HG03378 (cell line): ENCODE measurements at regions not wholly inside any gene's neighbourhood (a gene's known extent, or its start where the extent isn't known, plus 50 kb on each side); places are given as distances from the start of the nearest gene placed in this dataset.

ENCODE experiments used
- ATAC-seq: cut with Tn5 transposase; IDR thresholded peaks from one replicate; pipeline ENCODE4 v1.9.1; 2021; ENCODE audit warnings: mild to moderate bottlenecking, moderate library complexity; ENCODE audit not compliant: unreplicated experiment

DNA sequence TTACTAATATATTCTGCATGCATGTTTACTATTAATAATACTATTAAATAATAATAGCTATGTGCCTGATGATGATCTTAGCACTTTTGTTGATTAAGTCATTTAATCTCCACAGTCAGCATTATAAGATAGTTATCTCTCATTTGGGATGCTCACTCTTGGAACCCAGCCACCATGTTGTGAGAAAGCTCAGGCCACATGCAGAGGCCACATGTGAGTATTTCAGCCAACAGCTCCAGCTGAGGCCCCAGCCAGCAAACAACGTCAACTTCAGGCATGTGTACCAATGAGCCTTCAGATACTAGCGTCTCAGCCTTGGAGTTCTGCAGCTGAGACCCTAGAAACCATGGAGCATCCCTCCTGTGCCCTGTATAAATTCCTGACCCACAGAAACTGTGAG, 798.1 kb upstream of the LRRC4C start:
- no peak for ATAC-seq

DNA sequence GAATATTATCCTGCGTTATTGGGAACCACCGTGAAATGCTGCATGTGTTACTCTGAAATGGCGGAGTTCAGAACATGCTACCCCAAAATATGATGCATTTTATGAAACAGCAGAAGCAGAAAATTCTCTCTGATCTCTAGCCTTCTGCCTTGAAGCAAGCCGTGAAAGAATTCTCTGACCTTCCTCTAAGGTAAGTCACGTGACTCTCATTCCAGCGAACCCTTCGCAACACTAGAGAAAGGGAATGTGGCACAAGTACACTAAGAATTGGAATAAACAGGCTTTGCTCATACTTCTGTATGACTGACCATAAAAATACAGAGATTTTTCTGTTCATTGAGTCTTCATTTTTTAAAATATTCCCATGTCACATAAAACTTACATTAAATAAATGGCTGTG, 805.6 kb upstream of the LRRC4C start:
- ATAC-seq, result no peak

DNA sequence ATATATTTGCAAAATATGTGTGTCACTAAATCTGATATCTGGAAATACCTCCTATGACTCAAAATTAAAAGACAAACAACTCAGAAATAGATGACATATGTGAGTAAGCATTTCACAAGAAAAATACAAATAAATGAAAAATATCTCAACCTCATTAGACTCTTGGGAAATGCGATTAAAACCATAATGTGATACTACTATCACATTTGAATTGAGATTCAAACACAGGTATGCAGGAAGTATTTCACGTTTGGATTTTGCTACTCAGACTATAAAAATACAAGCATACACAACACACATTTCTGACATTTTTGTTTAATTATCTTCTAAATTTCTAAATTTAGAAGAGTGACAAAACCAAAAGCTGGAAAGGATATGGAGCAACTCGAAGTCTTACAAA, 811.9 kb upstream of the LRRC4C start:
- no peak for ATAC-seq

DNA sequence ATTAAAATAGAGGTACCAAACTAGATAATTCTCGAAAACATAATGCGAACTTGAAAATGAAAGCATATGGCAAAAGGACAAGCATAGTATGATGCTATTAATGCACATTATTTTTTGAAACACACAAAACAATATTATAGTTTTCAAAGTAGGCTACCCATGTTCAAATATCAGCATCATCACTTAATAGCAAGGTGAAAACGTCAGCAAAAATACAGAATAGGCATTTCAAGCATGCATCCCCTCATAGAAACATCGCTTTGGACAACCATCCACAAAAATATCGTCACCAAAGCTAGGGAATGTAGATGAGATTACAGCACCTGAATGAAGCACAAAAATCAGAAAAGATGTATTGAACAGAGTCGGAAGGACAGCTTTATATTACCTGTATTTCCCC, 814.5 kb upstream of the LRRC4C start:
- ATAC-seq, result no peak

DNA sequence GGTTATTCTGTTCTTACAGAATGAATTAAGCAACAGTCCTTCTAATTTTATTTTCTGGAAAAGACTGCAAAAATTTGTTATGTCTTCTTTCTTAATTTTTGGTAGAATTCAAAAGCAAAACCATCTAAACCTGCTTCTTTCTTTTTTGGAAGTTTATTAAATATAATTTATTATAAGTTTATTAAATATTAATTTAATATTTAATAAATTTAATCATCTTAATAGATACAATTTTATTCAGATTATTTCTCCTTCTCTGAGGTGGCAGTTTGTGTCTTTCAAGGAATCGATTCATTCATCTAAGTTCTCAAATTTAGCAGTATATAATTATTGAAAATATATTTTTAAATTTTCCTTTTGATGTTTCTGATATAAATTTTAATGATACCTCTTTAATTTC, 837.5 kb upstream of the LRRC4C start:
- no peak for ATAC-seq

DNA sequence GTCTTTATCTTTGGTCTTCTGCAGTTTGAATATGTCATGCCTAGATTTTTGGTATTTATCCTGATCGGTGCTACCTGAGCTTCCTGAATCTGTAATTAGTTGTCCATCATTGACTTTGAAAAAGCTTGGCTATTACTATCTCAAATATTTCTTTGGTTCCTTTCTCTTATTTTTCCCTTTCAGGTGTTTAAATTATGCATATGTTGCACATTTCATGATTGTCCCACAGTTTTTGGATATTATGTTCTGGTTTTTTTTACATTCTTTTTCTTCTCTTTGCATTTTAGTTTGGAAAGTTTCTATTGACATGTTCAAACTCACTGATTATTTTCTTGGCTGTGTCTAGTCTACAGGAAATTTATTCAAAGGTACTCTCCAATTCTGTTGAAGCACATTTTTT, 840.3 kb upstream of the LRRC4C start:
- ATAC-seq, result no peak

DNA sequence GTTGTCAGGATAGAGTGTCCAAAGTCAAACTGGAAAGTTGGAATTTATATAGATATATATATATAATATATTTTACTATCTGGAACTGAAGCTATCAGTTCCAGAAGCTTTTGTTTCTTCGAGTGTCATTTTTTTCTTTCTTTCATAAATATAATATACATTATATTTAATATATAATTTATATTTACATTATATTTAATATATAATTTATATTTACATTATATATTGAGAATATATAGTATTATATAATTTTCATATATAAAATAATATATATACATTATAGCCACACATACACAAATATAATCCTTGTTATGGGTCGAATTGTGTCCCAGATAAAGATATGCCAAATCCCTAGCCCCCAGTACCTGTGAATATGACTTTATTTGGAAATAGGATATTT, 842.3 kb upstream of the LRRC4C start:
- no peak for ATAC-seq

DNA sequence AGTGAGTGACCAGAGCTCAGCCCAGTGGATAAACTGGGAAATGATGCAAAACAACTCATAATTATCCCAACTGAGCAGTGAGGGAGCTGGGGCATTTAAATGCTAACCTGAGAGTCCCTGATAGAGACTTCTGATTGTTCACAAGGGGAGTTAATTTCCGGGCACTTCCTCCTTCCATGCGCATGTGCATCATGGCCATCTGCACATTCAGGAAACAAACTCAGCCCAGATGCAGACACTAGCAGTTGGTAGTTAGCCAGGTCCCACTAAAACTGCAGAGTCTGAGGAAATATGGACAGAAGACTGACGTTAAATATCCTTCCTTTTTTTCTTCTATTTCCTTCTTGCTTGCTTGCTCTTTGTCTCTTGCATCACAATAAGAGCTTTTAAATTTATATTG, 852.1 kb upstream of the LRRC4C start:
- ATAC-seq, result no peak

DNA sequence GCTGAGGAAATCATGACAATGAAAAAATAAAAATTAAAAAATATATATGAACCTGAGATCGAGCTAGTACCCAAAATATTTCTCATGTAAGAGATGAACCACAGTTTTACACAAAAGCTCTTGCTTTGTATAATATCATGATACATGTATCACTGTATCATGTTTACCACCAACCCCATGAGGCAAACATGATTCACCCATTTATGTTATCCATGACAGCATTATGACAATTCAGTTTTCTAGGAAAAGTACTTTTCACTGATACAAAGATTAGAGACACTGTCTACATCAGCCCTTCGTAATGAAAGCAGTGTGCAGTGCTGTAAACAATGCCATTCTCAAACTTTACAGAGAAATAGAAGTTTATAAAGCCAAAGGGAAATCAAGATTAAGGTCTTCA, 852.5 kb upstream of the LRRC4C start:
- ATAC-seq, result no peak

DNA sequence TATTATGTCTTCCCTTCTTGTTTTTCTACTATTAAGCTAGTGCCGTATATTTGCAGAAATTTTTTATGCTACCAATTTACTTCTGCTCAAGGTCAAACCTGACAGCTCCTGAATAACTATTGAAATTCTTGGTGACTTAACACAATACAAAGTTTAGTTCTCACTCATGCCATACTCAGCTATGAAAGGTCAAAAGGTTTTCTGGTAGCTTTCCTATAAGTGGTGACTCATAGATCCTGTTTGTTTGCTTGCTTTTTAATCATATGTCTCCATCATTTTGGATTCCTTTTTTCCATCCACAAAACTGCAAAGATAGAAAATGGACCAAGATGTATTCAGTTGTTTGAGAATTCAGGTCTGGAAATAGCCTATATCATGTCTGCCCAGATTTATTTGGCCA, 855.8 kb upstream of the LRRC4C start:
- no peak for ATAC-seq

DNA sequence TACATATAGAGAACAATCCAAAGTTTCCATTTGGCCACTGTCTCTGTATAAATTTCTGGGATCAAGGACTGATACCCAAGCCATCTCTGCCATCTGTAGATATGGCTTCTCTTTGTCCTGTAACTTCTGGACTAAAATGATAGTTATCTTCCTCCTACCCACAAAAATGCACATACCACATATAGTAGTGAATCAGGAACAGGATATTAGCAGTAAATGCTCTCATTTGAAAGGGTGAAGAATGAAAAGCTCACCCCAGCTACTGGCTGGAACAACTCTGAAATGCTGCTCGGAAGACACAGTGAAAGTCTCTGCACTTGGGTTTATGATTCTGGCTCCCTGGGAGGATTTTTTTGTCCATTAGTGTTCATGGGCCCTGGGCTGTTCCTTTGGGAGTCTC, 856.4 kb upstream of the LRRC4C start:
- ATAC-seq, result no peak

DNA sequence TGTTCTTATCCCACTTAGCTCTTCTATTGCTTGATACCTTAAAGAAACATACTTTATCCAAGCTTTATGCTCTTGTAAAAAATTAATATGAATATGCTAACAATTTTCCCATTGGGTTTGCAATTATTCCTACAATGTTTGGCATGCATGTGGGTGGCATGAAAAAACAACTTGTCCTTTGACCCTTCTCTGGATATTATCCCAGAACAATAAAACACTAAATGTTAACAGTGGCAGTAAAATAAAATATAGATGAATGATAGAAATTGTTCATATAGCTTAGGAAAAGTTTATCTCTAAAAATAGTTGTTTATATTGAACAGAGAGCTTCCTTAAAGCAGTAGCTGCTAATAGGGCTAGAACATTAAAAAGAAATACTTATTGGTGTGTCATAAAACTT, 860.5 kb upstream of the LRRC4C start:
- ATAC-seq, result no peak

DNA sequence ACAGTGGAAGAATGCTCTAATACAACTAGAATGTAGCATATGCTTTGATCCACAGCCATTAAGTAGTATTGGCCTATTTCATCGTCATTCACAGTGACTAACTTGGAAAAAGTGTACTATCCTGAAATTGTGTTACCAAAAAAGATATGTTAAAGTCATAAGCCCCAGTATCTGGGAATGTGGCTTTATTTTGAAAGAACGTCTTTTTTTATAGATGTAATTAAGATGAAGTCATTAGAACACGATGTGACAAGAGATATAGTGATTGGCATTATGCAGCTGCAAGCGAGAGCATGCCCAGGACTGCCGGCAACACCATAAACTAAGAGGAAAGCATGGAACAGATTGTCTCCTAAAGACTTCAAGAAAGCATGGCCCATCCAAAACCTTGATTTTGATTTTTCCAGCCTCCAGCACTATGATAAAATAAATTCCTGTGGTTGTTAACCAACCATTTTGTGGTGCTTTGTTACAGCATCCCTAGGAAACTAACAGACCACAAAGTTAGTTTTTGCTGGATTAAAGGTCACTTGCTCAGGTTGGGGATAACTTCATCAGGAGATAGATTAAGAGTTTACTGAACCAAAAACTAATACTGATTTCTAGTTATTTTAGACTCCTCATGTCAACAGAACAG, 870.6 kb upstream of the LRRC4C start:
- ATAC-seq, result no peak

DNA sequence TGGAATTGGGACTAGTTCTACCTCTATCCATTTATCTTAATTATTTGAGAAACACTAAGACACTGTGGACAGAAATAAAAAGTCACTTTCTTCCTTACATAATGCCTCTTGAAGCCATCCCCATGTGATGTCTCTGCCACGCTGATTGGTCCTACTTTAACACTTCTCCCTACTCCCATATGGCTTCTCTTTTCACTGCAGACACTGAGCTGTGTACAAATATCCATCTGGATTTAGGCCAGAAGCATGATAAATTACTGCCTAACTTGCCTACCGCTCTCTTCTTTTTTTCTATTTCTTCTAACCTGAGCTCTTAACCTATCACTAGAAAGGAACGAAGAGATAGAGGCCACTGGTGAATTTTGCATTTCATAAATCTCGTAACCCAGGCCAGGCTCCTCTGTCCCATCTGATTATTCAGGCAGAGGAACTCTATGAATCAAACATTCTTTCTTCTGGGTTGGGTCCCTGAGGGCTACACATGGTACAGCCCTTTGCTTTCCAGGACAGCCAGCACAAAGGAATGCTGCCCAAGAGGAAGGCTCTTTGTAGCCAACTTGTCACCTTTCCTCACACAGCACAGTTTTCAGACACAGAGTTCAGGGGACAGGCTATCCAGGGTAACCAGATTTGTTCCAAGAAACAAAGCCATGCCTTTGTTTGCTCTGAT, 878.5 kb upstream of the LRRC4C start:
- ATAC-seq, result no peak

DNA sequence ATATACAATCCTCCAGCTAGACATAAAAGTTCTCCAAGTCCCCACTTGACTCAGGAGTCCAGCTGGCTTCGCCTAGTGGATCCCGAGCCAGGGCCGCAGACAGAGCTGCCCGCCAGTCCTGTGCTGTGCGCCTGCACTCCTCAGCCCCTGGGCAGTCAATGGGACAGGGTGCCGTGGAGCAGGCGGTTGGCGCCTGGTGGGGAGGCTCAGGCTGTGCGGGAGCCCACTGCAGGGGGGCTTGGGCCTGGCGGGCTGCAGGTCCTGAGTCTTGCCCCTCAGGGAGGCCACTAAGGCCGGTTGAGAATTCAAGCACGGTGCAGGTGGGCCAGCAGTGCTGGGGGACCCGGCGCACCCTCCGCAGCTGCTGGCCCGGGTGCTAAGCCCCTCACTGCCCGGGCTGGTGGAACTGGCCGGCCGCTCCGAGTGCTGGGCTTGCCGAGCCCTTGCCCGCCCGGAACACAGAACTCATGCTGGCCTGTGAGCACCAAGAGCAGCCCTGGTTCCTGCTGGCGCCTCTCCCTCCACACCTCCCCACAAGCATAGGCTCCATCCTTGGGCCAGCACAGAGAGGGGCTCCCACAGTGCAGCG, 884.8 kb upstream of the LRRC4C start:
- ATAC-seq, result no peak

DNA sequence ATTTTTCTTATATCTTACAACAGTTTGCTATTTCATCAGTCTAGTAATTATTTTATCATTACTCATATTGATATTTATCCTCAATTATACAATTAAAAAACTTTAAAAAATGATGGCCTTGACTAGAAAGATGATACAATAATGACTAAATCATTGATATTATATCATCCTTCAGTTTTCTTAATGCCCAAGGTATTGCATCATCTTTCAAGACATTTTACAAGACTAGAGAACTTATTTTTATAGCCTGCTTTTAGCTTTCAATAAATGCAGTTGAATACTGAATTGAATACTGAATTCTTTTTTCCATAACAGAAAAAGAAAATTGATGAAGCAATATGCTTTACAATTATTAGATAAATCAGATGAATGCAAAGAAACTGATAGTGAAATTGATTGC, 886.5 kb upstream of the LRRC4C start:
- no peak for ATAC-seq

DNA sequence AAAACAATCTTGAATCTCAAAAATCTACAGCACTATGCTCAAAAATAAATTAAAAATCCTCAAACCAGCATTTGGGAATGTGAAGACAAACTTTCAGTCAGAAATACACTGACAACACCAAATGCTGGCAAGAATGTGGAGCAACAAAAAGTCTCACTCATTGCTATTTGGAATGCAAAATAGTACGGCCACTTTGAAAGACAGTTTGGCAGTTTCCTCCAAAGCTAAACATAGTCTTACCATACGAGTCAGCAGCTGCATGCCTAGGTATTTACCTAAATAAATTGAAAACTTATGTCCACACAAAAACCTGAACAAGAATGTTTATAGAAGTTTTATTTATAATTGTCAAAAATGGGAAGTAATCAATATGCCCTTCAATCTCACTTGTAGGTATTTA, 904.2 kb upstream of the LRRC4C start:
- no peak for ATAC-seq

DNA sequence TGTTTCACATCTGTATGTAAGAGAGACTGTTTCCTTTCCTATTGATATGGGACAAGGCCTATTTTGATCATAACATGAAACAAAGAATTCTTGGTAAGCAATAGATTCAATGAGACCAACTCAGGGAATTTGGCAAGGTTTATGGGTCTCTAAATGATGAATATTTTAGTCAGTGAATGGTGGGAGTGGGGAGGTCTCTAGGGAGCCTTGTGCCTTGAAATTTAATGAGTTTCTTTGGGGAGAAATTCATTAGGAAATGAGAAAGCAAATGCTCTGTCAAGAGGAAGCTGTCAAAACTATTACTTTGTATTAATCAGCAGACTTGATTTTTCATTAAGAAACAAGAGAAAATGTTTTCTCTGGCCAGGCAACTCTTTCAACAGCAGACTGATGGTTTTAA, 921.7 kb upstream of the API5 start:
- no peak for ATAC-seq

DNA sequence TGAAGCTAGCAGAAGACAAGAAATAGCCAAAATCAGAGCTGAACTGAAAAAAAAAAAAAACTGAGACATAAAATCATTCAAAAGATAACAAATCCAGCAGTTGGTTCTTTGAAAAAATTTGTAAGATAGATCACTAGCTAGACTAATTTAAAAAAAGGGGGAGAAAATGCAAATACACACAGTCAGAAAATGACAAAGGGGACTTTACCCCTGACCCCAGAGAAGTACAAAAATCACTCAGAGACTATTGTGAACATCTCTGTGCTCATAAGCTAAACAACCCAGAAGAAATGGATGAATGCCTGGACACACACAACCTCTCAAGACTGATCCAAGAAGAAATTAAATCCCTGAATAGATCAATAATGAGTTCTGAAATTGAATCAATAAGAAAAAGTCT, 914.3 kb upstream of the API5 start:
- ATAC-seq, result no peak

DNA sequence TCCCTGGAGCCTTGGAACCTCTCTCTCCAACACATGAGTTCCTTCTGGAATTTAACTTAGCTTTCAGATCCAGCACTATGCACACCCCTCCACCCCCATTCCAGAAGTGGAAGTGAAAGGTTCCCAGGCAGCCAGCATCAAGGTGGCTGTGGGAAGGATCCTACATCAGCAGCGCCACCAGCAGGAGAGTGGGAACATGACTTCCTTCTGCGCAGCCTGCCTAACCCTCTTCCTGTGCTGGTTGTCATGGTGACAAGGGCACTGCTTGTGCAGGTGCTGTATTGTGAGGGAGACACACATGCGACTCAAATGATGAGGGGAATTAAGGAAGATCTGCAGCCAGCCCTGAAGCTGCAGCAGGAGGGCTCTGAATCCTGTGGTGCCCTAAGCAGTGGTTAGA, 904.5 kb upstream of the API5 start:
- no peak for ATAC-seq

DNA sequence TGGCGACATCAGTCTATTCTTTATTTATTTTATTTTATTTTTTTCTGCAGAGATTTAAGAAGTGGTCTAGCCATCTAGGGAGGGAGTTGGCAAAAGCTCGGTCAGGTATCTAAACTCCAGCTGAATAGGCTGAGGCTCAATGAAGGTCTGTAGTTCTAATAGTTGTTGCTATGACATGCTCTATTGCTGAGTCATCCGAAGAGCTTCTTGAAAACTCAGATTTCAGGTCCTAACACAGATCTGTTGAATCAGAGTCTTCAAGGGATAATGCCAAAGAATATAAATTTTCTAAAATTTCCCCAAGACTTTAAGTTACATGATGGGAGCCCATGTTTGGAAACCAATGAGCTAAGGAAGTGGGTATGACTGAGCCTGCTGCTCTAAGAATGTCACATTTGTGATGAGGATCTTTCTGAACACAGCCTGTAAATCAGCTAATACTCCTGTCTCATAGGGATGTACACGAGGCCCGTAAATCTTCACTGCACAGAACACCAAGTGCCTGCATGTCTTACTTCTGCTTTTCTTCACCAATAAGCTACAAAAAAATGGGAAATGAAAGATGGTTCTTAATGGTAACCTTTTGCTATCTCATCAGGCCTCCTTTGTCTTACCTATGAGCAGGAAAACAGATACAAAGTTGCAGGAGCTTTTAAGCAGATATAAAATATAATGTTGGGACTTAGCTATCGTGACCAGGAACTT, 901.4 kb upstream of the API5 start:
- no peak for ATAC-seq

DNA sequence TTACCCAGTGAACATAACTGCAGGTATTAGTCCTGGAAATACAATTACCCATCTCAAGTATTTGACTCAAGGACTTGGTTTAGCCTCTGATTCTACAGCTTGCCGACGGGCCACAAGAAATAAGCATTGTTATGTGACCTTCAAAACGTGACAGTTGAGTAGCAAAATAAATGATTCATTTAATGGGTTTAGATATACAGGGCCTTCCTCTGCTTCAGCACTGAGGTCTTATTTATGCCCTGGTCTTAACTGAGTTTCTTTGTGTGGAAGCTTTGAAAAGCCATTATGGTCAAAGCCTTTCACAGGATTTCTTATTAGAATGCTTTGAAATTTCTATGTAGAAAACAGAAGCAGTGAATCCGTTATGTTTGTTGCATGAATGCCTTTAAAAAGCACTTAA, 899.2 kb upstream of the API5 start:
- no peak for ATAC-seq
